Vagina (tissue), 2 donors: ENCODE measurements at regions not wholly inside any gene's neighbourhood (a gene's known extent, or its start where the extent isn't known, plus 50 kb on each side); places are given as distances from the start of the nearest gene placed in this dataset.

ENCODE experiments used
- DNase-seq, 2 donors: peaks; one replicate each; pipeline ENCODE4 v3.0.0-alpha.2; 2017; ENCODE audit errors: extremely low spot score in 2 of 2
- H3K27ac ChIP-seq: fragments of 200-600 bp; sonication (generic); one replicate; pipeline ENCODE4 v1.5.1; 2019
- H3K27me3 ChIP-seq: fragments of 200-600 bp; sonication (generic); one replicate; pipeline ENCODE4 v1.5.1; 2019
- H3K36me3 ChIP-seq, 2 donors: fragments of 200-600 bp; sonication (generic); one replicate each; pipeline ENCODE4 v1.5.1; 2017 to 2019
- H3K4me1 ChIP-seq: fragments of 200-600 bp; sonication (generic); one replicate; pipeline ENCODE4 v1.5.1; 2019
- H3K4me3 ChIP-seq, 2 donors: fragments of 200-600 bp; sonication (generic); 1 replicate in 1 of 2; 2 replicates in 1 of 2; pipeline ENCODE4 v1.5.1; 2016 to 2019
- H3K9me3 ChIP-seq: fragments of 200-600 bp; sonication (generic); one replicate; pipeline ENCODE4 v1.5.1; 2019
- POLR2A ChIP-seq, 2 donors: fragments of 450-650 bp; IDR thresholded peaks; one replicate each; pipeline ENCODE4 v1.6.1; 2017; ENCODE audit warnings: antibody characterized with exemption in 2 of 2, mild to moderate bottlenecking in 2 of 2, moderate library complexity in 2 of 2
- POLR2AphosphoS5 ChIP-seq, 2 donors: sonication (generic); formaldehyde crosslinking; IDR thresholded peaks; one replicate each; pipeline ENCODE4 v1.9.0; 2017; ENCODE audit warnings: antibody characterized with exemption in 2 of 2, mild to moderate bottlenecking in 2 of 2, low read depth in 1 of 2; ENCODE audit not compliant: insufficient read depth in 1 of 2
- intact Hi-C: fragments of 100-400 bp; cut with DNase I; formaldehyde crosslinking; loops from one replicate; pipeline ENCODE4 v1.15.1; 2023
- TF ChIP-seq, protein P1 (sequence below), 3 experiments: fragments of 450-650 bp in 2 of 3; fragments of 200-600 bp in 1 of 3; sonication (generic) in 1 of 3; IDR thresholded peaks; one replicate each; pipeline ENCODE4 v1.5.1; 2017 to 2019; ENCODE audit warnings: antibody characterized with exemption in 3 of 3, mild to moderate bottlenecking in 2 of 3, moderate library complexity in 2 of 3

DNA sequence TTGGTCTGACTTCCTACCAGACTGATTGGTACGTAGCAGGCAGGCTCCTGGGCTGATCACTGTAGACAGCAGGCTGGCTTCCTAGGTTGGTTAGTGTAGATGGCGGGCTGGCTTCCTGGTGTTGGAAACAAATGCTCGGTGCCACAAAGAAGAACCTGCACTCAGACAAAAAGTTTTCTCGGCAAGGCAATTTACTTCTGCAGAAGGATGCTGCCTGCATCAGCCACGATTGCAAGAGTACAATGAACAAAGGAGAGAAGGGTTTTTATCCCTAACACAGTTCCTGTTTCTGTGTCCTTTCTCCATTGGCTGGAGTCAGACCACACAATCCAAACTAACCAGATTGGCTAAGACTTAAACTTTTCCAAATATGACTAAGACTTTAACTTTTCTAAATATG lies 123.6 kb upstream of the PPP2R2D start:
- DNase-seq: no peak
- no peak overlapping the region for H3K4me3 ChIP-seq
- H3K27ac ChIP-seq: no peak overlapping the region
- no peak for TF ChIP-seq POLR2AphosphoS5 (IDR thresholded peaks at IDR 0.05; ENCODE audit: insufficient read depth in 1 of 2, low read depth in 1 of 2)
- TF ChIP-seq, protein P1, sequence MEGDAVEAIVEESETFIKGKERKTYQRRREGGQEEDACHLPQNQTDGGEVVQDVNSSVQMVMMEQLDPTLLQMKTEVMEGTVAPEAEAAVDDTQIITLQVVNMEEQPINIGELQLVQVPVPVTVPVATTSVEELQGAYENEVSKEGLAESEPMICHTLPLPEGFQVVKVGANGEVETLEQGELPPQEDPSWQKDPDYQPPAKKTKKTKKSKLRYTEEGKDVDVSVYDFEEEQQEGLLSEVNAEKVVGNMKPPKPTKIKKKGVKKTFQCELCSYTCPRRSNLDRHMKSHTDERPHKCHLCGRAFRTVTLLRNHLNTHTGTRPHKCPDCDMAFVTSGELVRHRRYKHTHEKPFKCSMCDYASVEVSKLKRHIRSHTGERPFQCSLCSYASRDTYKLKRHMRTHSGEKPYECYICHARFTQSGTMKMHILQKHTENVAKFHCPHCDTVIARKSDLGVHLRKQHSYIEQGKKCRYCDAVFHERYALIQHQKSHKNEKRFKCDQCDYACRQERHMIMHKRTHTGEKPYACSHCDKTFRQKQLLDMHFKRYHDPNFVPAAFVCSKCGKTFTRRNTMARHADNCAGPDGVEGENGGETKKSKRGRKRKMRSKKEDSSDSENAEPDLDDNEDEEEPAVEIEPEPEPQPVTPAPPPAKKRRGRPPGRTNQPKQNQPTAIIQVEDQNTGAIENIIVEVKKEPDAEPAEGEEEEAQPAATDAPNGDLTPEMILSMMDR (IDR thresholded peaks at IDR 0.05): no peak
- TF ChIP-seq POLR2A (IDR thresholded peaks at IDR 0.05): no peak
- no peaks in the 10 kb centered on the region for H3K4me1 ChIP-seq
- no peaks in the 10 kb centered on the region for H3K36me3 ChIP-seq
- H3K9me3 ChIP-seq: peaks cover 21% of the 10 kb centered on the region
- intact Hi-C loops: no loop called here
- H3K27me3 ChIP-seq: no peaks in the 10 kb centered on the region

DNA sequence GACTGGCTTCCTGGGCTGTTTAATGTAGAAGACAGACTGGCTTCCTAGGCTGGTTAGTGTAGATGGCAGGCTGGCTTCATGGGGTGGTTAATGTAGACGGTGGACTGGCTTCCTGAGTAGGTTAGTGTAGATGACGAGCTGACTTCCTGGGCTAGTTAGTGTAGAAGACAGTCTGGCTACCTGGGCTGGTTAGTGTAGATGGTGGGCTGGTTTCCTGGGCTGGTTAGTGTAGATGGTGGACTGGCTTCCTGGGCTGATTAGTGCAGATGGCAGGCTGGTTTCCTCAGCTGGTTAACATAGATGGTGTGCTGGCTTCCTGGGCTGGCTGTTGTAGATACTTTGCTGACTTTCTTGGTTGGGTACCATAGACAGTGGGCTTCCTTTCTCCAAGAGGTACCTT lies 122.9 kb upstream of the PPP2R2D start:
- DNase-seq: peak in 1 of 2 donors; percentile 55
- Histone ChIP-seq H3K4me3 (no peak overlapping the region), H3K27ac (no peak overlapping the region), H3K36me3 (no peaks in the 10 kb centered on the region), H3K9me3 (peaks cover 21% of the 10 kb centered on the region), H3K4me1 (no peaks in the 10 kb centered on the region), H3K27me3 (no peaks in the 10 kb centered on the region)
- TF ChIP-seq, protein P1 (IDR thresholded peaks at IDR 0.05): no peak
- TF ChIP-seq POLR2A (IDR thresholded peaks at IDR 0.05) (no peak), POLR2AphosphoS5 (IDR thresholded peaks at IDR 0.05; ENCODE audit: insufficient read depth in 1 of 2, low read depth in 1 of 2) (no peak)
- intact Hi-C loops: no loop called here

DNA sequence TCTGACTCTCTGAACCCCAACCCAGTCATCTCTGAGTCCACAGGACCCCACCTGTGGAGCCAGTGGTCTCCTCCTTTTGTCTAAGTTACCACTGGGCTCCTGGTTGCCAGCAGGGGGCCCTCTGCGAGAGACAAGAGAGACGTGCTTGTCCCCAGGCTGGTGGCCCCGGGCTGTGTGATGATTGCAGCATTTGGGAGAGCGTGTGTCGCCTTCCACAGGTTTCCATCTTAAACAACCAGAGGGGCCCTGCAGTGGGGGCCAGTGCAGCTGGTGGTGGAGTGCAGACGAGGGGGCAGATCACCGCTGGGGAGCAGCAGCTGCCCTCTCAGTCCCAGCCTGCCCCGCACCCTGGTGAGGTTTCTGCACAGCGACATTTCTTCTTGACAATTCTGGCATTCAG lies 122.4 kb upstream of the PPP2R2D start:
- H3K27ac ChIP-seq: no peak overlapping the region
- DNase-seq: peak in 1 of 2 donors; percentile 79
- H3K9me3 ChIP-seq: peaks cover 21% of the 10 kb centered on the region
- no peak overlapping the region for H3K4me3 ChIP-seq
- H3K27me3 ChIP-seq: no peaks in the 10 kb centered on the region
- no peaks in the 10 kb centered on the region for H3K4me1 ChIP-seq
- intact Hi-C loops: no loop called here
- TF ChIP-seq POLR2AphosphoS5 (IDR thresholded peaks at IDR 0.05; ENCODE audit: insufficient read depth in 1 of 2, low read depth in 1 of 2) (no peak), POLR2A (IDR thresholded peaks at IDR 0.05) (no peak)
- TF ChIP-seq, protein P1 (IDR thresholded peaks at IDR 0.05): no peak
- H3K36me3 ChIP-seq: no peaks in the 10 kb centered on the region

DNA sequence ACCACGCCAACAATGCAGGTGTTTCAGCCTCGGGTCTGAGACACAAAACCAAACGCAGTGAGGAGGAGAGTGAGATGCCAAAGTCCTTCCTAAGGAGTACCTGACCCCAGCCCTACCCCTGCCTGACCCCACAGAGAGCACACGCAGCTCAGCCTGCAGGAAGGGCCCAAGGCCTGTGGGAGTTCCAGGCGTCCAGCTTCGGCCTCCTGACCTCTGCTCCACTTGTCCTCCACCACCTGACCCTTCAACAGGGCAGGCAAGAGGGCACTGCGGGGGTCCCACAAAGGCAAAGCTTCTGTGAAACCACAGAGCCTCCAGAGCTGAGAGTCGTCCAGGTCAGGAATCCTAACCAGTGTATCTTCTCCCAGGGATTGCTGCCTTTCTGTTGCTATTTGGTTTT lies 122.0 kb upstream of the PPP2R2D start:
- TF ChIP-seq POLR2A (IDR thresholded peaks at IDR 0.05): no peak
- TF ChIP-seq, protein P1 (IDR thresholded peaks at IDR 0.05): no peak
- TF ChIP-seq POLR2AphosphoS5 (IDR thresholded peaks at IDR 0.05; ENCODE audit: insufficient read depth in 1 of 2, low read depth in 1 of 2): no peak
- Histone ChIP-seq H3K4me3 (no peak overlapping the region), H3K27ac (no peak overlapping the region), H3K36me3 (no peaks in the 10 kb centered on the region), H3K9me3 (peaks cover 21% of the 10 kb centered on the region), H3K4me1 (no peaks in the 10 kb centered on the region), H3K27me3 (no peaks in the 10 kb centered on the region)
- peak in 1 of 2 donors; percentile 58 for DNase-seq
- intact Hi-C loops: no loop called here

DNA sequence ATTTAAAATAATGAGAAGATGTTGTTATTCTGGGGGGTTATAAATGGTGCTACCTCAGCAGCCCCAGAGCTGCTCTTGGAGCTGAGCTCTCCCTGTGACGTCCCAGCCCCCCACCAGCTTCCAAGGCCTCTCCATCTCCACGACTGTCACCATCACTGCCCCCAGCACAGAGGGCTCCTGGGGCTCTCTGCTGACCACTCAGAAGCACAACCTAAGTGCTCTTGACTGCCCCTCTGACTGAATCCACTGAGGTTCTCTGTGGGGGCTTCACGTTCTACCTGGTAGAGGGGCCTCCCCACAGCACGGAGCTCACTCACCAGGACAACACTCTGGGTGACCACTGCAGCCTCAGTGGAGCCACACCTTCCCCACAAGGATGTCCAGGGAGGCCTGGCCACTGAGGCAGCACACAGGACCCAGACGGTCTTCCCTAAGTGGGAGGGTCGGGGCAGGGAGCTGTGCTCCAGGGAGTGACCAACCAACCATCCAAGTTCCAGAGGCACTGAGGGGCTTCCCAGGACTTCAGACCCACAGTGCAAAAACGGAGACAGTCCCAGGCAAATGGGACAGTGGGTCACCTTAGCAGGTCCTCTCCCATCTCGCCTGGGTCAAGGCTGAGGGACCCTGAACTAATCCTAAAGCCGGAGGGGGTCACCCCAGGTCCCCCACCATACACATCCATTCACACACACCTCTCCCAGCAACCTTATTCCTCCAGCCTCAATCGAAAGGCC lies 121.0 kb upstream of the PPP2R2D start:
- TF ChIP-seq POLR2AphosphoS5 (IDR thresholded peaks at IDR 0.05; ENCODE audit: insufficient read depth in 1 of 2, low read depth in 1 of 2) (no peak), POLR2A (IDR thresholded peaks at IDR 0.05) (no peak)
- TF ChIP-seq, protein P1 (IDR thresholded peaks at IDR 0.05): no peak
- Histone ChIP-seq H3K4me3 (no peak overlapping the region), H3K36me3 (no peaks in the 10 kb centered on the region), H3K4me1 (no peaks in the 10 kb centered on the region), H3K27me3 (no peaks in the 10 kb centered on the region), H3K9me3 (peaks cover 21% of the 10 kb centered on the region), H3K27ac (no peak overlapping the region)
- intact Hi-C loops: loop anchor here (10.0 kb wide), 1 partner anchor 1585 kb away; no protein-coding TSS in a partner anchor
- DNase-seq: peak in 1 of 2 donors; percentile 87
